ENCODE measurements at regions not wholly inside any gene's neighbourhood (a gene's known extent, or its start where the extent isn't known, plus 50 kb on each side); places are given as distances from the start of the nearest gene placed in this dataset.

DNA sequence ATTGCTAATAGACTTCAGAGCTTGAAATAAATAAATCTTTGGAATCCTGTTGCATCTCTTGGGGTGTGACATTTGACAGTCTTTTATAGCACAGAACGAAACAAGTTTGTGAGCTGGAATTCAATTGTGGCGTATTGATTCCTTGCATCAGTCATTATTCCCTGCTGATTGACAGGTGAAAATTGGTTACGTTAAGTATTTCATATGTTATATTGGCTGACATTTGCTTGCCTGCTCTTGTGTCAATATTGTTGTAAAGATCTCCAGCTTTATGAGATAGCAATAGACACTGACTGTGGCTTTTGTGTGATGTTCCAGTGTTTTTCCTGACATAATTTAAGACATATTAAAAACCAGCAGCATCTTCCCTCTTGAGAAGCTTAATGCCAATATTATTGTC is 644.4 kb upstream of the FAM241A start:
- ChIA-PET CTCF (interaction anchor here (0.6 kb wide), 1 partner anchor 859 kb away, joined by 4 read pairs; no protein-coding TSS in a partner anchor), POLR2A (no interaction called here)
- Mint-ChIP-seq H3K27ac (no peak overlapping the region), H3K27me3 (no peaks in the 10 kb centered on the region), H3K4me3 (no peak overlapping the region), H3K9me3 (ENCODE audit: low read depth) (no peaks in the 10 kb centered on the region), H3K4me1 (no peaks in the 10 kb centered on the region), H3K36me3 (ENCODE audit: low read depth) (no peaks in the 10 kb centered on the region)
- ATAC-seq (no peak), DNase-seq (no peak)
- intact Hi-C loops (cut with DNase I, micrococcal nuclease): no loop called here

DNA sequence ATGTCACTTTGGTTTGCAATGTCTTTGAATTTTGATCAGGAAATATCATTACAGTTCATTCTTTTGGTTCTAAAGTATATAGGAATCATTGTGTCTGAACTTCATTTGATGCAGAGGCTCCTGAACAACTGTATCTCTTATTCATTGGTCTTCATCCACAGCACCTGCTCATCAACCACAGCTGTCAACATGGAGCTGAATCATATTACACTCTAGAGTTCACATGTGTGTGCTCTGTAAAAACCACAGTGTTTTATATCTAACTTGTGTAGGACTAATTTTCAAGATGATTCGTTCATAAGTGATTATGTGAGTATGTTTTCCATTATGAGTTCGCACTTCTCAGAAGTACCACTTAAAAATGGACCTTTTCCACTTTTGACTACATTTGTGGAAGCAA is 643.3 kb upstream of the FAM241A start:
- no peak overlapping the region for H3K27ac Mint-ChIP-seq
- no peaks in the 10 kb centered on the region for H3K4me1 Mint-ChIP-seq
- DNase-seq (no peak), ATAC-seq (no peak)
- no peak overlapping the region for H3K4me3 Mint-ChIP-seq
- intact Hi-C loops (cut with DNase I, micrococcal nuclease): no loop called here
- H3K27me3 Mint-ChIP-seq: no peaks in the 10 kb centered on the region
- no peaks in the 10 kb centered on the region for H3K36me3 Mint-ChIP-seq (ENCODE audit: low read depth)
- CTCF ChIA-PET: no interaction called here
- POLR2A ChIA-PET: no interaction called here
- H3K9me3 Mint-ChIP-seq (ENCODE audit: low read depth): no peaks in the 10 kb centered on the region

DNA sequence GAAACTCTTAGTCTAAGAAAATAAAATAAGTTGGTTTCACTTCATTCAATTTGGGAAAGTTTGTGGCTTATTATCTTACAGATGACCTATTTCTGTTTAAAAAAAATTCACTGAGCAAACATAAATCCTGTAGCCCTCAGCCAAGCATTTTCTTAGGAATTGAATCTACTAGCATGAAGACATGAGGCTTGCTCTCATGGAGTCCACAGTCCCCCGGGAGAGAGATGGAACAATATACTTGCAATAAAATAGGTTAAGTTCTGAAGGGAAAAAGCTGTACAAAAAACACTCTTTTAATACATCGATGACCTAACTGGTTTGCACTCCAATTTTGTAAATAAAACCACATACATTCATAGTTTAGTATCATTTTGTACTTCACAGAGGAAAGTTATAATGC is 642.6 kb upstream of the FAM241A start:
- no peak for ATAC-seq
- Mint-ChIP-seq H3K4me3 (no peak overlapping the region), H3K9me3 (ENCODE audit: low read depth) (no peaks in the 10 kb centered on the region), H3K4me1 (no peaks in the 10 kb centered on the region), H3K27ac (no peak overlapping the region), H3K27me3 (no peaks in the 10 kb centered on the region), H3K36me3 (ENCODE audit: low read depth) (no peaks in the 10 kb centered on the region)
- DNase-seq: no peak
- ChIA-PET POLR2A (no interaction called here), CTCF (no interaction called here)
- intact Hi-C loops (cut with DNase I, micrococcal nuclease): no loop called here

- no peaks in the 10 kb centered on the region for H3K36me3 Mint-ChIP-seq (ENCODE audit: low read depth)
- intact Hi-C loops (cut with DNase I, micrococcal nuclease): no loop called here
- no peaks in the 10 kb centered on the region for H3K4me1 Mint-ChIP-seq
- no peak for DNase-seq
- ATAC-seq: no peak
- POLR2A ChIA-PET: no interaction called here
- CTCF ChIA-PET: no interaction called here
- H3K27ac Mint-ChIP-seq: no peak overlapping the region
- no peak overlapping the region for H3K4me3 Mint-ChIP-seq
- no peaks in the 10 kb centered on the region for H3K27me3 Mint-ChIP-seq
- H3K9me3 Mint-ChIP-seq (ENCODE audit: low read depth): no peaks in the 10 kb centered on the region
These were observed 638.5 kb upstream of the FAM241A start for GRCh38 chr4:111506706-111507105.

- intact Hi-C loops (cut with DNase I, micrococcal nuclease): no loop called here
- no peak overlapping the region for H3K27ac Mint-ChIP-seq
- H3K36me3 Mint-ChIP-seq (ENCODE audit: low read depth): no peaks in the 10 kb centered on the region
- ChIA-PET CTCF (interaction anchor here (0.6 kb wide), 1 partner anchor 63 kb away, joined by 4 read pairs; no protein-coding TSS in a partner anchor), POLR2A (no interaction called here)
- H3K4me1 Mint-ChIP-seq: no peaks in the 10 kb centered on the region
- H3K27me3 Mint-ChIP-seq: no peaks in the 10 kb centered on the region
- no peaks in the 10 kb centered on the region for H3K9me3 Mint-ChIP-seq (ENCODE audit: low read depth)
- DNase-seq (no peak), ATAC-seq (no peak)
- H3K4me3 Mint-ChIP-seq: no peak overlapping the region
These were observed 634.7 kb upstream of the FAM241A start for GRCh38 chr4:111510535-111510934.

- Mint-ChIP-seq H3K27me3 (no peaks in the 10 kb centered on the region), H3K4me3 (no peak overlapping the region), H3K4me1 (no peaks in the 10 kb centered on the region), H3K9me3 (ENCODE audit: low read depth) (peaks cover 3% of the 10 kb centered on the region), H3K27ac (no peak overlapping the region), H3K36me3 (ENCODE audit: low read depth) (no peaks in the 10 kb centered on the region)
- ChIA-PET POLR2A (no interaction called here), CTCF (no interaction called here)
- ATAC-seq (no peak), DNase-seq (no peak)
- intact Hi-C loops (cut with DNase I, micrococcal nuclease): no loop called here
These were observed 633.0 kb upstream of the FAM241A start for GRCh38 chr4:111512081-111512783.

DNA sequence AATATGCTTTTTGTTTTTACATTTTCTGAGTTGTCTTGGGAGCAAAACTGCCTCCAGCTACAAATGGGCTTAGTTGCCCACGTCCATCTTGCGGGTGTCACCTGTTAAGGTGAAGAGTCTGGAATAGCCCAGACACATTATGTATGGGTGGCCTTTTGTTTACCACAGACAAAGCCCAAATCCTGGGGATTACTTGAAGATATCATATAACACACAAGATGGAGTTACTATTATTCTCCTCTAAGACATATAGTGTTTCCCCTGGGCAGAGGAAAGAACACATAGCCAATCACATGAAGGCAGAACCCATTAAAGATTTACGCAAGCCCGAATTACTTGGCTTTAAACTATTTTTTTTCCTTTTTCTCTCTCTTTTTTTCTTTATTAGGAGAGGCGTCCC is 625.6 kb upstream of the FAM241A start:
- H3K27me3 Mint-ChIP-seq: no peaks in the 10 kb centered on the region
- no peak overlapping the region for H3K27ac Mint-ChIP-seq
- no peak for DNase-seq
- H3K4me3 Mint-ChIP-seq: no peak overlapping the region
- ATAC-seq: no peak
- ChIA-PET CTCF (no interaction called here), POLR2A (no interaction called here)
- H3K4me1 Mint-ChIP-seq: no peaks in the 10 kb centered on the region
- intact Hi-C loops (cut with DNase I, micrococcal nuclease): no loop called here
- no peaks in the 10 kb centered on the region for H3K36me3 Mint-ChIP-seq (ENCODE audit: low read depth)
- peaks cover 3% of the 10 kb centered on the region for H3K9me3 Mint-ChIP-seq (ENCODE audit: low read depth)

DNA sequence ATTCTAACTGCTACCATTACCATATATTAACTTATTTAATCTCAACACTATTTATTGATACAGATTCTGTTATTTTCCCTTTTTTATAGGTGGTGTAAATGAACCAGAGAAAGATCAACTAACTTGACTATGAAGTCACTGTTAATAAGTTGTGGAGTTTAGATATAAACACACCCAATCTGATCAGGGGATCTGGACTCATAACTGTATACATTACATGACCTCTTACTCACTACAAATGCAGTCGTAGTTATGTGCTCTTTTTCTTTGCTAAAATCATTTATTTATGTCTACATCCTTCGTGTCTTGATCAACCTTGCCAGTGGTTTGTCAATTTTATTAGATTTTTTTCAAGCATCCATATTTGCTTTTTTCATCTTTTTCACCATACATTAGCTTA is 614.8 kb upstream of the FAM241A start:
- DNase-seq (no peak), ATAC-seq (no peak)
- ChIA-PET CTCF (no interaction called here), POLR2A (no interaction called here)
- no peaks in the 10 kb centered on the region for H3K4me1 Mint-ChIP-seq
- no peaks in the 10 kb centered on the region for H3K27me3 Mint-ChIP-seq
- intact Hi-C loops (cut with DNase I, micrococcal nuclease): no loop called here
- H3K36me3 Mint-ChIP-seq (ENCODE audit: low read depth): no peaks in the 10 kb centered on the region
- no peak overlapping the region for H3K27ac Mint-ChIP-seq
- H3K4me3 Mint-ChIP-seq: no peak overlapping the region
- H3K9me3 Mint-ChIP-seq (ENCODE audit: low read depth): peaks cover 3% of the 10 kb centered on the region

GRCh38 chr4:111535792-111536191 is 609.5 kb upstream of the FAM241A start:
- intact Hi-C loops (cut with DNase I, micrococcal nuclease): no loop called here
- POLR2A ChIA-PET: no interaction called here
- DNase-seq (no peak), ATAC-seq (no peak)
- CTCF ChIA-PET: no interaction called here
- Mint-ChIP-seq H3K27me3 (no peaks in the 10 kb centered on the region), H3K4me3 (no peak overlapping the region), H3K36me3 (ENCODE audit: low read depth) (no peaks in the 10 kb centered on the region), H3K27ac (no peak overlapping the region), H3K9me3 (ENCODE audit: low read depth) (peaks cover 2% of the 10 kb centered on the region), H3K4me1 (no peaks in the 10 kb centered on the region)

- ATAC-seq (no peak), DNase-seq (no peak)
- POLR2A ChIA-PET: no interaction called here
- CTCF ChIA-PET: interaction anchor here (0.7 kb wide), 1 partner anchor 1496 kb away, joined by 4 read pairs; no protein-coding TSS in a partner anchor
- Mint-ChIP-seq H3K27ac (no peak overlapping the region), H3K36me3 (ENCODE audit: low read depth) (no peaks in the 10 kb centered on the region), H3K4me1 (no peaks in the 10 kb centered on the region), H3K27me3 (no peaks in the 10 kb centered on the region), H3K9me3 (ENCODE audit: low read depth) (peaks cover 2% of the 10 kb centered on the region), H3K4me3 (no peak overlapping the region)
- intact Hi-C loops (cut with DNase I, micrococcal nuclease): no loop called here
These were observed 608.1 kb upstream of the FAM241A start for GRCh38 chr4:111537165-111537564.

DNA sequence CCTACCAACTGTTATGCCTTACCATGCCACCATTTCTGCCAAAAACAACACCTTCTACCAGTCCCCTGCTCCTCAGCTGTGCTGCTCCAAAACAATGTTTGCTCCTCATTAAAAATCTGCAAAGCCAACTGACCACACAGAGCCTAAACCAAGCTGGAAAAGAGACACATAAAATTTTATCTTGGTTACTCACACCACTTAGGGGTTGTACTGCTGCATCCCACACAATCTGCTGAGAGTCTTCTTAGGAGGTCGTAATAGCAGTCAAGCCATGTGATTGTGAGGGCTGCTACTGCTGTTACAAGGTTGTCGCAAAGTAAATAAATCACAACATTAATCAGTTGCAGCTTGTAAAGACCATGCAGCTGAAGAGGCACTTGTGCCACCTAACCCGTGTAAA is 607.4 kb upstream of the FAM241A start:
- Mint-ChIP-seq H3K4me1 (no peaks in the 10 kb centered on the region), H3K27ac (no peak overlapping the region), H3K36me3 (ENCODE audit: low read depth) (no peaks in the 10 kb centered on the region), H3K9me3 (ENCODE audit: low read depth) (peaks cover under 1% of the 10 kb centered on the region), H3K4me3 (no peak overlapping the region), H3K27me3 (no peaks in the 10 kb centered on the region)
- ChIA-PET POLR2A (no interaction called here), CTCF (no interaction called here)
- no peak for DNase-seq
- ATAC-seq: no peak
- intact Hi-C loops (cut with DNase I, micrococcal nuclease): no loop called here

- intact Hi-C loops (cut with DNase I, micrococcal nuclease): no loop called here
- H3K4me1 Mint-ChIP-seq: no peaks in the 10 kb centered on the region
- ChIA-PET POLR2A (no interaction called here), CTCF (no interaction called here)
- ATAC-seq: no peak
- H3K4me3 Mint-ChIP-seq: no peak overlapping the region
- H3K36me3 Mint-ChIP-seq (ENCODE audit: low read depth): no peaks in the 10 kb centered on the region
- H3K9me3 Mint-ChIP-seq (ENCODE audit: low read depth): peaks cover 2% of the 10 kb centered on the region
- no peaks in the 10 kb centered on the region for H3K27me3 Mint-ChIP-seq
- H3K27ac Mint-ChIP-seq: no peak overlapping the region
- no peak for DNase-seq
These were observed 604.6 kb upstream of the FAM241A start for GRCh38 chr4:111540671-111541070.

DNA sequence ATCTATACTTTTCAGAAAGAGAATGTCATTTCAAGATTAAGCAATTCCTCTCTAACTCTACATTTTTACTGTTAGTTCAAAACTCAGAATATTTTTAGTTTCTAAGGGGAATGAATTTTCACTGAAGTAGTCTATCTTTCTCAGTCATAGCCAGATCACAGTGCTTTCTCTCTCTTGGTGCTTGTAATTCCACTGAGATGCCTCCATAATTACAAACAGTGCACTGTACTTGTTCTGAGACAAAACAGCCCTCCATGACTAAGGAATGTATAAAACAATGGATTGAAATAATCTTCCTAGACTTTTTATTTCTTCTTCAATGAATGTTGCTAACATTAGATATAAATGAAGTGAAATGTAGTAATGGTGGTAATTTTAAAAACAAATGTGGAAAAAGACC is 603.2 kb upstream of the FAM241A start:
- Mint-ChIP-seq H3K27ac (no peak overlapping the region), H3K36me3 (ENCODE audit: low read depth) (no peaks in the 10 kb centered on the region), H3K4me1 (no peaks in the 10 kb centered on the region), H3K4me3 (no peak overlapping the region), H3K9me3 (ENCODE audit: low read depth) (peaks cover 2% of the 10 kb centered on the region), H3K27me3 (no peaks in the 10 kb centered on the region)
- DNase-seq: no peak
- ATAC-seq: no peak
- intact Hi-C loops (cut with DNase I, micrococcal nuclease): no loop called here
- POLR2A ChIA-PET: no interaction called here
- CTCF ChIA-PET: no interaction called here
